ENCODE measurements at regions not wholly inside any gene's neighbourhood (a gene's known extent, or its start where the extent isn't known, plus 50 kb on each side); places are given as distances from the start of the nearest gene placed in this dataset.

- DNase-seq = no peak
These were observed 579.6 kb upstream of the CDH5 start for GRCh38 chr16:65786916-65787315.

GRCh38 chr16:65783709-65784474, 582.6 kb upstream of the CDH5 start:
- no peak for DNase-seq

GRCh38 chr16:65782611-65783600, 583.6 kb upstream of the CDH5 start:
- no peak for DNase-seq

GRCh38 chr16:65781855-65782254, 584.6 kb upstream of the CDH5 start:
- DNase-seq = no peak

GRCh38 chr16:65781363-65781762, 585.1 kb upstream of the CDH5 start:
- no peak for DNase-seq

GRCh38 chr16:65779201-65779600, 587.3 kb upstream of the CDH5 start:
- no peak for DNase-seq

- no peak for DNase-seq
These were observed 589.8 kb upstream of the CDH5 start for GRCh38 chr16:65776639-65777183.

- no peak for DNase-seq
These were observed 590.7 kb upstream of the CDH5 start for GRCh38 chr16:65775829-65776228.

- no peak for DNase-seq
These were observed 592.1 kb upstream of the CDH5 start for GRCh38 chr16:65774350-65774749.

- DNase-seq = no peak
These were observed 593.1 kb upstream of the CDH5 start for GRCh38 chr16:65773301-65773874.

- no peak for DNase-seq
These were observed 594.3 kb upstream of the CDH5 start for GRCh38 chr16:65772134-65772732.

- DNase-seq = no peak
These were observed 594.8 kb upstream of the CDH5 start for GRCh38 chr16:65771707-65772106.

GRCh38 chr16:65770752-65771151, 595.7 kb upstream of the CDH5 start:
- DNase-seq = no peak

GRCh38 chr16:65769776-65770438, 596.6 kb upstream of the CDH5 start:
- DNase-seq = no peak

- DNase-seq = no peak
These were observed 597.4 kb upstream of the CDH5 start for GRCh38 chr16:65769055-65769465.

- DNase-seq = no peak
These were observed 599.4 kb upstream of the CDH5 start for GRCh38 chr16:65767125-65767524.

- no peak for DNase-seq
These were observed 602.7 kb upstream of the CDH5 start for GRCh38 chr16:65763640-65764305.

GRCh38 chr16:65760874-65761273, 605.6 kb upstream of the CDH5 start:
- no peak for DNase-seq

- no peak for DNase-seq
These were observed 607.9 kb upstream of the CDH5 start for GRCh38 chr16:65758620-65759019.

GRCh38 chr16:65757064-65757463, 609.4 kb upstream of the CDH5 start:
- no peak for DNase-seq

- no peak for DNase-seq
These were observed 610.3 kb upstream of the CDH5 start for GRCh38 chr16:65756163-65756562.
